Ovary (tissue), 7 donors: ENCODE measurements at regions not wholly inside any gene's neighbourhood (a gene's known extent, or its start where the extent isn't known, plus 50 kb on each side); places are given as distances from the start of the nearest gene placed in this dataset.
"Not testable (repeated sequence)": the region's sequence is repeated elsewhere in the genome, so short reads cannot be mapped to it uniquely, and the experiment has no call there.

Source experiments
- DNase-seq, 5 donors: peaks; one replicate each; pipeline ENCODE4 v3.0.0-alpha.2; 2019 to 2020
- H3K27ac ChIP-seq, 2 donors: fragments of 200-600 bp; one replicate each; pipeline versions ENCODE4 v1.5.1 to v1.8.0; 2019 to 2022
- H3K27me3 ChIP-seq: fragments of 200-600 bp; one replicate; pipeline ENCODE4 v1.8.0; 2022
- H3K36me3 ChIP-seq: fragments of 200-600 bp; sonication (generic); one replicate; pipeline ENCODE4 v1.5.1; 2019
- H3K4me1 ChIP-seq: one replicate; pipeline ENCODE4 v1.8.1; 2013; ENCODE audit warnings: mild to moderate bottlenecking, moderate library complexity; ENCODE audit not compliant: insufficient read depth
- H3K4me3 ChIP-seq: fragments of 200-600 bp; sonication (generic); one replicate; pipeline ENCODE4 v1.5.1; 2017
- H3K9me3 ChIP-seq, 2 donors: fragments of 200-600 bp in 1 of 2; sonication (generic) in 1 of 2; one replicate each; pipeline versions ENCODE4 v1.5.1 to v1.8.1; 2013 to 2019; ENCODE audit warnings: mild to moderate bottlenecking in 1 of 2, moderate library complexity in 1 of 2
- CTCF ChIP-seq, 3 donors: fragments of 450-650 bp in 2 of 3; fragments of 200-600 bp in 1 of 3; IDR thresholded peaks; one replicate each; pipeline versions ENCODE4 v1.5.1 to v1.8.0; 2016 to 2022; ENCODE audit warnings: antibody characterized with exemption in 3 of 3, mild to moderate bottlenecking in 1 of 3
- EP300 ChIP-seq: sonication (generic); formaldehyde crosslinking; IDR thresholded peaks from one replicate; pipeline ENCODE4 v1.6.1; 2017; ENCODE audit warnings: antibody characterized with exemption
- POLR2A ChIP-seq: fragments of 450-650 bp; IDR thresholded peaks from one replicate; pipeline ENCODE4 v1.6.1; 2017; ENCODE audit warnings: antibody characterized with exemption, mild to moderate bottlenecking, moderate library complexity
- WGBS, 3 donors: extraction: QIAGEN DNeasy Blood & Tissue Kit in 1 of 3; methylation state at CpG; one replicate each; pipeline versions ENCODE4 v1.1.5 to v1.1.7; 2013 to 2017; 5-methylcytosine and 5-hydroxymethylcytosine counted together
- intact Hi-C, 4 donors: fragments of 100-400 bp; cut with DNase I; formaldehyde crosslinking; loops; one replicate each; pipeline versions ENCODE4 v1.11.0 to v1.15.1; 2022 to 2023
- donor health status: DM: no; HTN: no; CAD: no; lungs with moderate emphysema.
- donor health status: DM: no; HTN: no; CAD: no.
- donor health status: Bipolar disorder and iron deficiency.
- donor health status: DM: no; HTN: no; CAD: no.
- donor health status: DM: yes; HTN: yes; CAD: no.

GRCh38 chr5:85345818-85346217, 961.1 kb upstream of the EDIL3 start:
- Histone ChIP-seq H3K9me3 (no peaks in the 10 kb centered on the region), H3K4me3 (no peak overlapping the region), H3K27ac (no peak overlapping the region), H3K27me3 (no peaks in the 10 kb centered on the region), H3K36me3 (no peaks in the 10 kb centered on the region), H3K4me1 (no peaks in the 10 kb centered on the region)
- DNase-seq: no peak
- intact Hi-C loops: no loop called here
- 89 to 92% (median 90%) methylated on average over 2 of the region's 2 CpGs for WGBS, 3 donors
- no peak for TF ChIP-seq EP300
- no peak for TF ChIP-seq CTCF (IDR thresholded peaks at IDR 0.05)
- TF ChIP-seq POLR2A: no peak

GRCh38 chr5:85357309-85357708, 972.6 kb upstream of the EDIL3 start:
- Histone ChIP-seq H3K4me3 (no peak overlapping the region), H3K9me3 (no peaks in the 10 kb centered on the region), H3K27ac (no peak overlapping the region), H3K36me3 (no peaks in the 10 kb centered on the region), H3K27me3 (peaks cover 4% of the 10 kb centered on the region), H3K4me1 (no peaks in the 10 kb centered on the region)
- TF ChIP-seq POLR2A (no peak), CTCF (IDR thresholded peaks at IDR 0.05) (no peak)
- no peak for DNase-seq
- 94 to 97% (median 95%) methylated on average over 1 of the region's 1 CpG for whole genome bisulfite sequencing, 3 donors
- intact Hi-C loops: no loop called here

- WGBS, 3 donors: 63 to 68% (median 63%) methylated on average over 4 of the region's 4 CpGs
- Histone ChIP-seq H3K4me3 (no peak overlapping the region), H3K9me3 (no peaks in the 10 kb centered on the region), H3K27me3 (no peaks in the 10 kb centered on the region), H3K27ac (no peak overlapping the region), H3K36me3 (no peaks in the 10 kb centered on the region), H3K4me1 (no peaks in the 10 kb centered on the region)
- TF ChIP-seq POLR2A (no peak), EP300 (no peak), CTCF (IDR thresholded peaks at IDR 0.05) (no peak)
- no peak for DNase-seq
- intact Hi-C loops: no loop called here
Observed at GRCh38 chr5:85375525-85375924, 990.8 kb upstream of the EDIL3 start.

GRCh38 chr5:85388770-85389169, 1004.1 kb upstream of the EDIL3 start:
- H3K27me3 ChIP-seq: no peaks in the 10 kb centered on the region
- 35 to 54% (median 46%) methylated on average over 3 of the region's 3 CpGs for WGBS, 3 donors
- TF ChIP-seq POLR2A: no peak
- no peak for TF ChIP-seq CTCF (IDR thresholded peaks at IDR 0.05)
- no peak for TF ChIP-seq EP300
- intact Hi-C loops: no loop called here
- no peaks in the 10 kb centered on the region for H3K4me1 ChIP-seq
- no peaks in the 10 kb centered on the region for H3K36me3 ChIP-seq
- no peak for DNase-seq
- H3K27ac ChIP-seq: no peak overlapping the region
- no peaks in the 10 kb centered on the region for H3K9me3 ChIP-seq
- H3K4me3 ChIP-seq: no peak overlapping the region

GRCh38 chr5:85392309-85392708, 1007.6 kb upstream of the EDIL3 start:
- H3K4me3 ChIP-seq, DNase-seq, H3K27ac ChIP-seq, H3K4me1 ChIP-seq, H3K9me3 ChIP-seq, intact Hi-C loops, H3K27me3 ChIP-seq, H3K36me3 ChIP-seq: not testable (repeated sequence)
- WGBS, 3 donors: 74 to 91% (median 87%) methylated on average over 8 of the region's 8 CpGs
